Activated CD8-positive, alpha-beta T cell treated with anti-CD3 and anti-CD28 coated beads for 36 hours (primary cell): ENCODE measurements at regions not wholly inside any gene's neighbourhood (a gene's known extent, or its start where the extent isn't known, plus 50 kb on each side); places are given as distances from the start of the nearest gene placed in this dataset.

Source experiments
- ATAC-seq: fragments of 200-7000 bp; cut with Tn5 transposase; one replicate; pipeline ENCODE4 v1.10.0; 2021; ENCODE audit warnings: mild to moderate bottlenecking, moderate library complexity
- CTCF ChIA-PET: fragments of 350-600 bp; sonication (Branson Sonifier 250); formaldehyde crosslinking; loops from one replicate; lab custom pipeline; 2021; ENCODE audit warnings: antibody characterized with exemption; lab: Charles Lee
- POLR2A ChIA-PET: fragments of 350-600 bp; sonication (Branson Sonifier 250); formaldehyde crosslinking; loops from one replicate; lab custom pipeline; 2021; ENCODE audit warnings: antibody characterized with exemption; lab: Charles Lee
- DNase-seq: peaks from one replicate; pipeline ENCODE4 v3.0.0-alpha.2; 2020
- H3K27ac Mint-ChIP-seq: one replicate; pipeline ENCODE4 v1.8.0; 2021; ENCODE audit warnings: mild to moderate bottlenecking, mixed read lengths
- H3K27me3 Mint-ChIP-seq: one replicate; pipeline ENCODE4 v1.8.0; 2021; ENCODE audit warnings: mixed read lengths
- H3K36me3 Mint-ChIP-seq: one replicate; pipeline ENCODE4 v1.8.0; 2021; ENCODE audit warnings: low read depth, mixed read lengths
- H3K4me1 Mint-ChIP-seq: one replicate; pipeline ENCODE4 v1.8.0; 2021; ENCODE audit warnings: low read depth, mixed read lengths
- H3K4me3 Mint-ChIP-seq: one replicate; pipeline ENCODE4 v1.8.0; 2021; ENCODE audit warnings: mild to moderate bottlenecking, moderate library complexity, mixed read lengths
- H3K9me3 Mint-ChIP-seq: one replicate; pipeline ENCODE4 v1.8.0; 2021; ENCODE audit warnings: mixed read lengths
- intact Hi-C: fragments of 100-400 bp; cut with micrococcal nuclease; formaldehyde crosslinking; loops from one replicate; pipeline ENCODE4 v1.10.0; 2022
- TF ChIP-seq, protein P1 (sequence below): fragments of 200-600 bp; IDR thresholded peaks from one replicate; pipeline ENCODE4 v1.8.0; 2022; ENCODE audit warnings: antibody characterized with exemption, mild to moderate bottlenecking

DNA sequence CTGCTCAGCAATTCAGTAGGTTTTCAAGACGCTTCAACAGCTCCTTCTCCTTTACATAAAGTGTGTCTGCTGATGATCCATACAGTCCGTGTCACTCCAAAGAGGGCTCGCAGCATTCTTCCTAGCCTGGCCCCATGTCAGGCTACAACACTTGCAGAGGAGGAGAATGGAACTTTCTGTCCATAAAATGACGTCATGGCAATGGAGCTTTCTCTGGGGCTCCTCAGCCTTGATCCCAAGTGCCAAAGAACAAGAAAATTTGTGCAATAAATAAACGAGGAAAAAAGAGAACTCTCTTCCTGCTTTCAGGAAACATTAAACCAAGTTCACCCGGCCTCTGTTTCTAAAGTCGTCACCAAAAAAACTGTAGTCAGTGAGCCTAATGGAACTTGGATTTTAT, 199.5 kb upstream of the MEIS1 start:
- ATAC-seq: no peak
- no peak overlapping the region for H3K4me3 Mint-ChIP-seq
- TF ChIP-seq, protein P1, sequence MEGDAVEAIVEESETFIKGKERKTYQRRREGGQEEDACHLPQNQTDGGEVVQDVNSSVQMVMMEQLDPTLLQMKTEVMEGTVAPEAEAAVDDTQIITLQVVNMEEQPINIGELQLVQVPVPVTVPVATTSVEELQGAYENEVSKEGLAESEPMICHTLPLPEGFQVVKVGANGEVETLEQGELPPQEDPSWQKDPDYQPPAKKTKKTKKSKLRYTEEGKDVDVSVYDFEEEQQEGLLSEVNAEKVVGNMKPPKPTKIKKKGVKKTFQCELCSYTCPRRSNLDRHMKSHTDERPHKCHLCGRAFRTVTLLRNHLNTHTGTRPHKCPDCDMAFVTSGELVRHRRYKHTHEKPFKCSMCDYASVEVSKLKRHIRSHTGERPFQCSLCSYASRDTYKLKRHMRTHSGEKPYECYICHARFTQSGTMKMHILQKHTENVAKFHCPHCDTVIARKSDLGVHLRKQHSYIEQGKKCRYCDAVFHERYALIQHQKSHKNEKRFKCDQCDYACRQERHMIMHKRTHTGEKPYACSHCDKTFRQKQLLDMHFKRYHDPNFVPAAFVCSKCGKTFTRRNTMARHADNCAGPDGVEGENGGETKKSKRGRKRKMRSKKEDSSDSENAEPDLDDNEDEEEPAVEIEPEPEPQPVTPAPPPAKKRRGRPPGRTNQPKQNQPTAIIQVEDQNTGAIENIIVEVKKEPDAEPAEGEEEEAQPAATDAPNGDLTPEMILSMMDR: no peak
- no peak for DNase-seq
- CTCF ChIA-PET: no interaction called here
- no peaks in the 10 kb centered on the region for H3K36me3 Mint-ChIP-seq
- intact Hi-C loops: no loop called here
- H3K9me3 Mint-ChIP-seq: no peaks in the 10 kb centered on the region
- no peaks in the 10 kb centered on the region for H3K4me1 Mint-ChIP-seq
- POLR2A ChIA-PET: no interaction called here
- no peak overlapping the region for H3K27ac Mint-ChIP-seq
- no peaks in the 10 kb centered on the region for H3K27me3 Mint-ChIP-seq

DNA sequence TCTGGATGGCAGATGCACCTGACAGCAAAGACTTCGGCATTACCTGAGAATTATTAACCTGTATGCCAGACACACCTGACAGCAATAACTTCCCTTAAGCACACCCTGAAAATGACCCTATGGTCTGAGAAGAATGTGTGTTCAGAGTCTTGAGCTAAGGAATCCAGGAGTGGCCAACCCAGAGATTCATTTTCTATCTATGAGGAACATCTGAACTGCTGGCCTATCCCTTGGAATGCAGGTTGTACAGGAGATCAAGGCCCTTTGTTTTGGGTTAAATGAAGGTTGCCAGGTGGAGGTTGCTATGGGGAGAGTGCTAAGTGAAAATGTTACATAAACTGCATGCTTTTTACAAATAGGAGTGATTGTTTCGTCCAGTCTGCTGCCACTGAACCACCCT, 200.9 kb upstream of the MEIS1 start:
- ATAC-seq (no peak), DNase-seq (no peak)
- Mint-ChIP-seq H3K36me3 (no peaks in the 10 kb centered on the region), H3K27me3 (no peaks in the 10 kb centered on the region), H3K27ac (no peak overlapping the region), H3K4me1 (no peaks in the 10 kb centered on the region), H3K9me3 (no peaks in the 10 kb centered on the region), H3K4me3 (no peak overlapping the region)
- ChIA-PET CTCF (no interaction called here), POLR2A (no interaction called here)
- intact Hi-C loops: no loop called here
- TF ChIP-seq, protein P1: no peak

DNA sequence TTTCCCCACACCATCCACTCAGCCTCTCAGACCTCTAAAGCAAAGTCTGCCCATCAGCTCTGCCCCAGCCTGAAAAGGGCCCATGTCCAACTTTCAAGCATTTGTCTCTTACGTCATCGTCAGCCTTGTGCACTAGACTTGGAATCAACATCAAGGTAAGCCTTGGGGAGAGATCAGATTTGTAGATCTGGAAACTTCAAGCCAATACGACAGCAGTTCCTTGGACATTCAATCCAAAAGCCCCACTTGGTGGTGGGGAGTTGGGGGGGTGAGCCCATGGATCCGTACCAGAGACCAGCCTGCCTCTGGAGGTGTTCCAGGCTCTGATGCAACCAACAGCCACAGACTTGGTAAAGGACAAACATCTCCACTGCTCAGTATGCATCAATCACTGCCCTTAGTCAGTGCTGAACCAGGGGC, 206.8 kb upstream of the MEIS1 start:
- CTCF ChIA-PET: no interaction called here

DNA sequence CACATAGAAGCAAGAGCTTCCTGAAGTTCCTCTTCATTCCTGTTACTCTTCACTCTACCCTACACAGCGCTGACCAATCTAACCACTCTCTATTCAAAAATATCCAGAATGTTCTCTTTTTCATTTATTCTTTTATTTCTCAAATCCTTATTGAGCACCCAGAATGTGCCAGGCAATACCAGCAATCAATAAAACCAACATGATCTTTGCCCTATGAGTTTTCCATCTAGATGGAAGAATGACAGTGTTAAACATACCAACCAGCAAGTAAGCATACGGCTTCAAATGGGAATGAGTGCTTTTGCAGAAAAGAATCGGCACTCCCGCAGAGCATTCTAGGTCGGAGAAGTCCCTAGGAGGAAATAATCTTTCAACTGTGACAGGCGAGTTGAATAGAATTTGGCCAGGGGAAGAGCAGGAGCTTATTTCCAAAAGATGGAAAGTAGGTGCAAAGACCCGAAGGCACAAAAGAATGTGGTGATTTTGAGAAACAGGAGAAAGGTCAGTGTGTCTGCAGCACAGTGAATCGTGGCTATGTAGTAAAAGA, 217.8 kb upstream of the MEIS1 start:
- H3K27ac Mint-ChIP-seq: no peak overlapping the region
- ATAC-seq (no peak), DNase-seq (no peak)
- no peaks in the 10 kb centered on the region for H3K4me1 Mint-ChIP-seq
- CTCF ChIA-PET: no interaction called here
- intact Hi-C loops: no loop called here
- TF ChIP-seq, protein P1: no peak
- H3K9me3 Mint-ChIP-seq: peaks cover 7% of the 10 kb centered on the region
- POLR2A ChIA-PET: no interaction called here
- H3K4me3 Mint-ChIP-seq: no peak overlapping the region
- no peaks in the 10 kb centered on the region for H3K36me3 Mint-ChIP-seq
- H3K27me3 Mint-ChIP-seq: no peaks in the 10 kb centered on the region

More for the DNA sequence above, 206.8 kb upstream of the MEIS1 start:
- DNase-seq (no peak), ATAC-seq (no peak)
- TF ChIP-seq, protein P1: no peak
- H3K27me3 Mint-ChIP-seq: no peaks in the 10 kb centered on the region
- no peaks in the 10 kb centered on the region for H3K9me3 Mint-ChIP-seq
- intact Hi-C loops: no loop called here
- H3K36me3 Mint-ChIP-seq: no peaks in the 10 kb centered on the region
- no peaks in the 10 kb centered on the region for H3K4me1 Mint-ChIP-seq
- H3K4me3 Mint-ChIP-seq: no peak overlapping the region
- POLR2A ChIA-PET: no interaction called here
- H3K27ac Mint-ChIP-seq: no peak overlapping the region

DNA sequence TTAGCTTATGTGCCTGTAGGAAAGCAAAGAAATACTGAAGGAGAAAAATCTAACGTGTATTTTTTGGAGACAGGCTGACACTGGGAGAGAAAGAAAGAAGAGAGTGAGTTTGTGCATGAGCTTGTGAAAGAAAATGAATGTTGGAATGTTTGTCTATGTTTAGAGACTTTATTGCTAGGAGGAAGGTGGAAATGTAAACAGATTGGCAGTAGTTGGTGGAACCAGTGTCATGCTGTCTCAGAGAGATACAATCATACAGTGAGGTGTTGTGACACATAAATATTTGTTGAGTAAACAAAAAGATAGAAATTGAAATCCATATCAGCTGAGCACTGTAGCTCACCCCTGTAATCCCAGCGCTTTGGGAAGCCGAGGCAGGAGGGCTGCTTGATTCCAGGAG, 222.2 kb upstream of the MEIS1 start:
- no peak for ATAC-seq
- no peak for DNase-seq
- Mint-ChIP-seq H3K36me3 (no peaks in the 10 kb centered on the region), H3K4me3 (no peak overlapping the region), H3K27ac (no peak overlapping the region), H3K9me3 (peaks cover 7% of the 10 kb centered on the region), H3K4me1 (no peaks in the 10 kb centered on the region), H3K27me3 (no peaks in the 10 kb centered on the region)
- CTCF ChIA-PET: no interaction called here
- POLR2A ChIA-PET: no interaction called here
- intact Hi-C loops: no loop called here
- TF ChIP-seq, protein P1: no peak
